H1 (cell line): ENCODE measurements at regions not wholly inside any gene's neighbourhood (a gene's known extent, or its start where the extent isn't known, plus 50 kb on each side); places are given as distances from the start of the nearest gene placed in this dataset.

Source experiments
- ATF2 ChIP-seq: IDR thresholded peaks from 2 replicates; pipeline ENCODE4 v1.6.1; 2012; ENCODE audit warnings: low read length, inconsistent platforms
- RFX5 ChIP-seq: IDR thresholded peaks from 2 replicates; pipeline ENCODE4 v1.6.1; 2011; ENCODE audit warnings: low read depth, low read length, improper control_type of control experiment, borderline replicate concordance

GRCh38 chr4:66842724-66843088, 702.6 kb downstream of the CENPC start:
- no peak for TF ChIP-seq RFX5
- no peak for TF ChIP-seq ATF2
